Astrocyte of the cerebellum (primary cell): ENCODE measurements at regions not wholly inside any gene's neighbourhood (a gene's known extent, or its start where the extent isn't known, plus 50 kb on each side); places are given as distances from the start of the nearest gene placed in this dataset.

Experiments
- DNase-seq: peaks from one replicate; pipeline ENCODE4 v3.0.0-alpha.2; 2011; ENCODE audit warnings: low read depth
- H3K4me3 ChIP-seq: 2 replicates; pipeline ENCODE4 v1.5.1; 2011; ENCODE audit warnings: mild to moderate bottlenecking, low read depth, low read length, moderate library complexity
- in situ Hi-C: cut with HindIII; loops from 2 replicates; pipeline ENCODE4 v1.10.0; 2017; ENCODE audit warnings: low sequenced_read_pairs
- TF ChIP-seq, protein P1 (sequence below): IDR thresholded peaks from 2 replicates; pipeline ENCODE4 v1.5.1; 2012; ENCODE audit warnings: low read length, low read depth, moderate library complexity, mild to moderate bottlenecking; ENCODE audit errors: missing control alignments

DNA sequence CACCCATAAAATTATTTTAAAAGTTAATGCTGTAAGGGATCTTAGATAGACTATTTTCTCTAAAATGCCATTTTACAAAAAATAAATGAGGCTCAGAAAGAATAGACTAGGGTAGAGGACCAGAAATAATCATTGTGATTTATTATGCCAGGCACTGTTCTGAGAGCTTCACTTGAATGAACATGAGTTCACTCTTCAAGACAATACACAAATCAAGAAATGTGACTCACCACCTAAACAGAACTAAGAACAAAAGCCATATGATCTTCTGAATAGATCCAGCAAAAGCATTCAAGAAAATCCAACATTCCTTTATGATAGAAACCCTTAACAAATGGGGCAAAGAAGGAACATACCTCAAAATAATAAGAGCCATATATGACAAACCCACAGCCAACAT is 582.0 kb downstream of the PKHD1 start:
- TF ChIP-seq, protein P1, sequence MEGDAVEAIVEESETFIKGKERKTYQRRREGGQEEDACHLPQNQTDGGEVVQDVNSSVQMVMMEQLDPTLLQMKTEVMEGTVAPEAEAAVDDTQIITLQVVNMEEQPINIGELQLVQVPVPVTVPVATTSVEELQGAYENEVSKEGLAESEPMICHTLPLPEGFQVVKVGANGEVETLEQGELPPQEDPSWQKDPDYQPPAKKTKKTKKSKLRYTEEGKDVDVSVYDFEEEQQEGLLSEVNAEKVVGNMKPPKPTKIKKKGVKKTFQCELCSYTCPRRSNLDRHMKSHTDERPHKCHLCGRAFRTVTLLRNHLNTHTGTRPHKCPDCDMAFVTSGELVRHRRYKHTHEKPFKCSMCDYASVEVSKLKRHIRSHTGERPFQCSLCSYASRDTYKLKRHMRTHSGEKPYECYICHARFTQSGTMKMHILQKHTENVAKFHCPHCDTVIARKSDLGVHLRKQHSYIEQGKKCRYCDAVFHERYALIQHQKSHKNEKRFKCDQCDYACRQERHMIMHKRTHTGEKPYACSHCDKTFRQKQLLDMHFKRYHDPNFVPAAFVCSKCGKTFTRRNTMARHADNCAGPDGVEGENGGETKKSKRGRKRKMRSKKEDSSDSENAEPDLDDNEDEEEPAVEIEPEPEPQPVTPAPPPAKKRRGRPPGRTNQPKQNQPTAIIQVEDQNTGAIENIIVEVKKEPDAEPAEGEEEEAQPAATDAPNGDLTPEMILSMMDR = no peak
- H3K4me3 ChIP-seq = no peak overlapping the region
- DNase-seq = no peak
- in situ Hi-C loops = no loop called here

GRCh38 chr6:51509597-51509996 is 577.8 kb downstream of the PKHD1 start:
- no peak for DNase-seq

GRCh38 chr6:51511081-51511480 is 576.3 kb downstream of the PKHD1 start:
- TF ChIP-seq, protein P1 = no peak

More at GRCh38 chr6:51509597-51509996, 577.8 kb downstream of the PKHD1 start:
- TF ChIP-seq, protein P1 = no peak
- in situ Hi-C loops = no loop called here
- H3K4me3 ChIP-seq = no peak overlapping the region

DNA sequence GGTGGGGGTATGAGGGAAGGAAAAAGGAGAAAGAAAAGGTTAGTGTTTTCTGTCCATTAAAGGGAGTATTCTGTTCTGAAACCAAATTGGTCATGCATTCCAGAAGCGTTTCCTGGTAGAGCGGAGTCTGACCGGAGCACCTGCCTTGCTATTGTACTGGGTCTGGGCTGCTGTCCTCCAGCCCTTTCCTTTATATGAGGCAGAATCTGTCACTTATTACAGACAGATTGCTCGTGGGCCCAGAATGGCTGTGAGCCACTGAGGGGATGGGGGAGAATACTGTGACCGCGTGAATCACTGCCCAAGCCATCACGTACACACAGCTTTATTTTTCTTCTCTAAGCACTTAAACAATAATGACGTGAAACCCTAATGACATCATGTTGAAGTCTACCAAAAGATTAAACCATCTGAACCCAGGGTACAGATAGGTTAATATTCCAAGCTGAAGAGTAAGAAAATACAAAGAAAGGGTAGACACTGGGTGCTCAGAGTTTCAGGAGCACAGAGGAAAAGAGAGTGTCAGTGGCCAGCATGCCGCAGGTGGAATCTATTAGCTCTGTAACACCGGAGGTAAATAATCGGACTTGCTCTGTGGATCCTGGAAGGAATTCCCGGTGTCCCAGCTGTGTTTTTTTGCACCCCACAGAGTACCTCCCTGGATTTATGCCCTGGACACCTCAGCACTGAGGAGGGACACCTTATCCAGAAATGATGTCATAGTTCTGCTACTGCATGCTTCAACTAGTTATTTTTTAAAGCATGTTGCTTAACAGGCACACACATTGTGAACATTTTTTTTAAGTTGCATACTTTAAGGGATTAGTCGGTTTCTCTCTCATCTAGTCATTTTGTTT is 573.3 kb downstream of the PKHD1 start:
- no peak overlapping the region for H3K4me3 ChIP-seq
- TF ChIP-seq, protein P1 = no peak
- in situ Hi-C loops = no loop called here
- no peak for DNase-seq

More at GRCh38 chr6:51511081-51511480, 576.3 kb downstream of the PKHD1 start:
- no peak overlapping the region for H3K4me3 ChIP-seq
- in situ Hi-C loops = no loop called here
- DNase-seq = no peak

- in situ Hi-C loops = no loop called here
- H3K4me3 ChIP-seq = no peak overlapping the region
- DNase-seq = no peak
- TF ChIP-seq, protein P1 = no peak
Observed at GRCh38 chr6:51514748-51515402, 572.5 kb downstream of the PKHD1 start.

DNA sequence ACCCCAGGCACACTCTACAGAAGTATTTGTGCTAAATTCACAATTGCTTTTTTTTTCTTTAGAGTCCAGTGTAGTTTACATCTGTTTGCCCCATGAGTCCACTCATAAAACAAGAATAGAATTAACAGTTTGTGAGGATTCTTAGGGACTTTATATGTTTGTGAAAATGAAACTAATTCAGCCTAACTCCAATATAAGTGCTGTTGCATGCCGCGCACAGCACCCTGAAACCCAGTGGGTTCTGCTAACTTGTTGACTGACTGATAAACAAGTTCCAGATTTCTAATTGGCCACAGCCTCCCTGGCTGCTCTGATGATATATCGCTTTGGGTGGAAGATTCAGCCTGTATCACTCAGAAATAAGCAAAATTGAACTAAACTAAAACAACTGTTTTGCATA is 561.4 kb downstream of the PKHD1 start:
- in situ Hi-C loops = no loop called here
- DNase-seq = no peak
- H3K4me3 ChIP-seq = no peak overlapping the region
- TF ChIP-seq, protein P1 = no peak
